ENCODE measurements at regions not wholly inside any gene's neighbourhood (a gene's known extent, or its start where the extent isn't known, plus 50 kb on each side); places are given as distances from the start of the nearest gene placed in this dataset.

- no peak for DNase-seq
- no peaks in the 10 kb centered on the region for H3K36me3 ChIP-seq (ENCODE audit: control insufficient read depth, insufficient read depth, low read length)
- CTCF ChIA-PET, result no interaction called here
- Mint-ChIP-seq H3K4me3 (ENCODE audit: unreplicated experiment) (no peak overlapping the region), H3K27me3 (ENCODE audit: insufficient read depth, unreplicated experiment) (no peaks in the 10 kb centered on the region), H3K36me3 (ENCODE audit: insufficient read depth, unreplicated experiment) (no peaks in the 10 kb centered on the region), H3K27ac (ENCODE audit: unreplicated experiment) (no peak overlapping the region), H3K9me3 (ENCODE audit: unreplicated experiment) (peaks cover 26% of the 10 kb centered on the region), H3K4me1 (ENCODE audit: low read depth, unreplicated experiment) (no peaks in the 10 kb centered on the region)
- no peak overlapping the region for H3K4me3 ChIP-seq (ENCODE audit: low read depth, low read length)
- intact Hi-C loops (cut with micrococcal nuclease; ENCODE audit: unreplicated experiment), result no loop called here
- no peaks in the 10 kb centered on the region for H3K27me3 ChIP-seq (replicated peaks; ENCODE audit: control insufficient read depth, insufficient read depth, low read length)
- no peaks in the 10 kb centered on the region; the same call in 1 of the 2 replicates for H3K9me3 ChIP-seq
- TF ChIP-seq CTCF (IDR thresholded peaks at IDR 0.05; ENCODE audit: insufficient read depth in 1 of 2, low read depth in 1 of 2, low read length in 1 of 2, severe bottlenecking in 1 of 2, unreplicated experiment in 1 of 2), result no peak
- BruUV-seq (replicated peaks), result no TSS peak
- H3K4me1 ChIP-seq, result no peaks in the 10 kb centered on the region
- POLR2A ChIA-PET, result no interaction called here
Observed at GRCh38 chr10:44439239-44439957, 54.5 kb upstream of the CXCL12 start.

GRCh38 chr10:44439958-44440244, 55.0 kb upstream of the CXCL12 start:
- Histone ChIP-seq H3K4me3 (ENCODE audit: low read depth, low read length) (no peak overlapping the region), H3K36me3 (ENCODE audit: control insufficient read depth, insufficient read depth, low read length) (no peaks in the 10 kb centered on the region), H3K27me3 (replicated peaks; ENCODE audit: control insufficient read depth, insufficient read depth, low read length) (no peaks in the 10 kb centered on the region), H3K4me1 (no peaks in the 10 kb centered on the region), H3K9me3 (no peaks in the 10 kb centered on the region; the same call in none of the 2 replicates)
- H3K27me3 Mint-ChIP-seq (ENCODE audit: insufficient read depth, unreplicated experiment), result no peaks in the 10 kb centered on the region
- H3K4me1 Mint-ChIP-seq (ENCODE audit: low read depth, unreplicated experiment), result no peaks in the 10 kb centered on the region
- no peak for DNase-seq
- peaks cover 30% of the 10 kb centered on the region for H3K9me3 Mint-ChIP-seq (ENCODE audit: unreplicated experiment)
- H3K36me3 Mint-ChIP-seq (ENCODE audit: insufficient read depth, unreplicated experiment), result no peaks in the 10 kb centered on the region
- TF ChIP-seq CTCF (IDR thresholded peaks at IDR 0.05; ENCODE audit: insufficient read depth in 1 of 2, low read depth in 1 of 2, low read length in 1 of 2, severe bottlenecking in 1 of 2, unreplicated experiment in 1 of 2), result no peak
- H3K27ac Mint-ChIP-seq (ENCODE audit: unreplicated experiment), result no peak overlapping the region
- ChIA-PET POLR2A (no interaction called here), CTCF (no interaction called here)
- intact Hi-C loops (cut with micrococcal nuclease; ENCODE audit: unreplicated experiment), result no loop called here
- no TSS peak for BruUV-seq (replicated peaks)
- no peak overlapping the region for H3K4me3 Mint-ChIP-seq (ENCODE audit: unreplicated experiment)

GRCh38 chr10:44457259-44457658, 72.4 kb upstream of the CXCL12 start:
- DNase-seq, result no peak
- Mint-ChIP-seq H3K27ac (ENCODE audit: unreplicated experiment) (no peak overlapping the region), H3K27me3 (ENCODE audit: insufficient read depth, unreplicated experiment) (peaks cover 10% of the 10 kb centered on the region), H3K4me1 (ENCODE audit: low read depth, unreplicated experiment) (no peaks in the 10 kb centered on the region), H3K9me3 (ENCODE audit: unreplicated experiment) (no peaks in the 10 kb centered on the region), H3K4me3 (ENCODE audit: unreplicated experiment) (no peak overlapping the region), H3K36me3 (ENCODE audit: insufficient read depth, unreplicated experiment) (no peaks in the 10 kb centered on the region)
- H3K4me3 ChIP-seq (ENCODE audit: low read depth, low read length), result no peak overlapping the region
- H3K27me3 ChIP-seq (replicated peaks; ENCODE audit: control insufficient read depth, insufficient read depth, low read length), result peaks cover 1% of the 10 kb centered on the region; the same call in 1 of the 2 replicates
- CTCF ChIA-PET, result no interaction called here
- no peaks in the 10 kb centered on the region for H3K9me3 ChIP-seq
- no peaks in the 10 kb centered on the region for H3K4me1 ChIP-seq
- H3K36me3 ChIP-seq (ENCODE audit: control insufficient read depth, insufficient read depth, low read length), result no peaks in the 10 kb centered on the region
- POLR2A ChIA-PET, result no interaction called here
- intact Hi-C loops (cut with micrococcal nuclease; ENCODE audit: unreplicated experiment), result no loop called here
- BruUV-seq (replicated peaks), result no TSS peak
- TF ChIP-seq CTCF (IDR thresholded peaks at IDR 0.05; ENCODE audit: insufficient read depth in 1 of 2, low read depth in 1 of 2, low read length in 1 of 2, severe bottlenecking in 1 of 2, unreplicated experiment in 1 of 2), result no peak

All from Caco-2 (cell line).